Esophagus (tissue), 2 donors: ENCODE measurements at regions not wholly inside any gene's neighbourhood (a gene's known extent, or its start where the extent isn't known, plus 50 kb on each side); places are given as distances from the start of the nearest gene placed in this dataset.

ENCODE experiments used
- H3K27ac ChIP-seq, 2 donors: one replicate each; pipeline ENCODE4 v1.5.1; 2013; ENCODE audit warnings: low read depth in 2 of 2, mild to moderate bottlenecking in 2 of 2, inconsistent platforms in 1 of 2, low read length in 1 of 2, moderate library complexity in 1 of 2
- H3K27me3 ChIP-seq, 2 donors: one replicate each; pipeline ENCODE4 v1.6.1; 2013; ENCODE audit warnings: low read length in 2 of 2, control low read depth in 1 of 2, mild to moderate bottlenecking in 1 of 2; ENCODE audit not compliant: insufficient read depth in 2 of 2, control insufficient read depth in 1 of 2
- H3K36me3 ChIP-seq, 2 donors: one replicate each; pipeline ENCODE4 v1.6.1; 2013; ENCODE audit warnings: low read length in 1 of 2; ENCODE audit not compliant: control insufficient read depth in 2 of 2, insufficient read depth in 2 of 2
- H3K4me1 ChIP-seq, 2 donors: one replicate each; pipeline ENCODE4 v1.6.1; 2013; ENCODE audit warnings: low read length in 1 of 2; ENCODE audit not compliant: control insufficient read depth in 2 of 2, insufficient read depth in 2 of 2
- H3K4me3 ChIP-seq, 2 donors: one replicate each; pipeline ENCODE4 v1.5.1; 2013; ENCODE audit warnings: low read length in 2 of 2, mild to moderate bottlenecking in 2 of 2, low read depth in 1 of 2, moderate library complexity in 1 of 2
- H3K9me3 ChIP-seq, 2 donors: one replicate each; pipeline ENCODE4 v1.6.1; 2013; ENCODE audit warnings: mild to moderate bottlenecking in 2 of 2, low read depth in 1 of 2, low read length in 1 of 2, moderate library complexity in 1 of 2; ENCODE audit not compliant: control insufficient read depth in 2 of 2, insufficient read depth in 1 of 2
- WGBS, 2 donors: extraction: QIAGEN DNeasy Blood & Tissue Kit; methylation state at CpG; one replicate each; pipeline ENCODE4 v1.1.7; 2013; 5-methylcytosine and 5-hydroxymethylcytosine counted together
- donor health status: healthy with polysubstance abuse.
- donor health status: Bipolar disorder and iron deficiency.

DNA sequence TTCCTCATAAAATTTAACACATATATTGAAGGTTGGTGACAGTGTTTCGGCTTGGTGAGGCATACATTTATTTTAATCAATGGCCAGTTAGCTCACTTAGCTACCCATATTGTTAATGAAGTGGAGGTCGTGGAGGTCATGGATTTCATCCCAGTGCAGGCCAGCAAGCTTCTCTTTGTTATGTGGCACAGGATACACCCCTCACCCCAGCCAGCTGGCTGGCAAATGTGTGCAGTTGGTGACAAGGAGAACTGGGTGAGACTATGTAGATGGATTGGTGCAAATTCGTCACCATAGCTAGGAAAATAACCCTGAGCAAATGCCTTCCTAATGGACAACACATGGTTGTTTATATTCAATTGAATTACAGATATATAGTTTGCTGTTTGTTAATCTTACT lies 50.5 kb upstream of the FOXP2 start:
- 52 to 55% methylated on average over 3 of the region's 3 CpGs for WGBS, 2 donors
- Histone ChIP-seq H3K36me3 (no peaks in the 10 kb centered on the region), H3K27me3 (no peaks in the 10 kb centered on the region), H3K27ac (no peak overlapping the region), H3K4me3 (no peak overlapping the region), H3K9me3 (no peaks in the 10 kb centered on the region), H3K4me1 (no peaks in the 10 kb centered on the region)

DNA sequence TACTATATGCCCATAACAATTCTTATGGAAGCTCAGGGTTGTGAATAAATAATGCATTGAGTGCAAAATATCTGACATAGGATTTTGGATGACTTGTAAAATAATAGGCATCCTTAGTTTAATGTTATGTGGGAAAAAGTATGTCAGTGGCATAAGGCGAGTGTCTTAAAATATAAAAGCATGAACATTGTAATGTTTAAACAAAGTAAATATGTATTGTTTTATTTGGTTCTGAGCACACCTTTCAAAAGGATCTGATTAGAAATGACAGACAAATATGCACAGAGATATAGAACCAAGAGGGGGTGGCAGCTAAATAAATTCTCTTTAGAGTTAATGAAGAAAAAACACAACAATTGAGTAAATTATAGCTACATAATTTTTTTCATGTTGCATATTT lies 51.3 kb upstream of the FOXP2 start:
- no peaks in the 10 kb centered on the region for H3K36me3 ChIP-seq
- WGBS, 2 donors: 73 to 89% methylated on average over 1 of the region's 1 CpG
- no peaks in the 10 kb centered on the region for H3K4me1 ChIP-seq
- no peaks in the 10 kb centered on the region for H3K27me3 ChIP-seq
- H3K9me3 ChIP-seq: no peaks in the 10 kb centered on the region
- H3K27ac ChIP-seq: no peak overlapping the region
- H3K4me3 ChIP-seq: no peak overlapping the region

DNA sequence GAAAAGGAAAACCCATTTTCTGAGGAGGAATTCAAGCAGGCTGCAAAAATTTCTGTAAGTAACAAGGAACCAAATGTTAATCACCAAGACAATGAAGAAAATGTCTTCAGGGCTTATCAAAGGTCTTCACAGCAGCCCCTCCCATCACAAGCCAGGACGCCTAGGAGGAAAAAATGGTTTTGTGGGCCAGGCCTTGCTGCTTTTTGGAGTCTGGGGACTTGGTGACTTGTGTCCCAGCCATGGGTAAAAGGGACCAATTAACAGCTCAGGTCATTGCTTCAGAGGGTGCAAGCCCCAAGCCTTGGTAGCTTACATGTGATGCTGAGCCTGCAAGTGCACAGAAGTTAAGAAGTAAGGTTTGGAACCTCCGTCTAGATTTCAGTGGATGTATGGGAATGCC lies 55.7 kb upstream of the FOXP2 start:
- Histone ChIP-seq H3K4me1 (no peaks in the 10 kb centered on the region), H3K27me3 (no peaks in the 10 kb centered on the region), H3K9me3 (no peaks in the 10 kb centered on the region), H3K27ac (no peak overlapping the region), H3K4me3 (no peak overlapping the region), H3K36me3 (no peaks in the 10 kb centered on the region)
- WGBS, 2 donors: 87 to 95% methylated on average over 2 of the region's 2 CpGs

DNA sequence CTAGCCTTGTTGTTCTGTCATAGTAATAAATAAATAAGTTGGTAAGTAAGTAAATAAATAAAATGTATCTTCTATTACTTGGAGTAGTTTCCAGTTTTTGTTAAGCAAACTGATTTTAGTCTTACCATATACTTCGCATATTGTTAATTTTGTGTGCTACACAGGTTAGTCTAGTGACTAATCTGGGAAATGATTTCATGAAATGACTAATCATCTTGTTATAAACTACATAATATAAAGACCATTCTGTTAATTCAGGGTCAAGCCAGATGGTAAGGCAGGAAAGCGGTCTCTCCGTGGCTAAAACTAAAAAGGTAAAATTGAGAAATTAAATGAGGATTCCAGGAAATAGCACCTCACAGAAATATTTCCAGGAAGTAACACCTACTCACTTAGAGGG lies 58.5 kb upstream of the FOXP2 start:
- H3K4me1 ChIP-seq: no peaks in the 10 kb centered on the region
- no peaks in the 10 kb centered on the region for H3K9me3 ChIP-seq
- no peak overlapping the region for H3K27ac ChIP-seq
- H3K36me3 ChIP-seq: no peaks in the 10 kb centered on the region
- H3K4me3 ChIP-seq: no peak overlapping the region
- WGBS, 2 donors: 74 to 79% methylated on average over 3 of the region's 3 CpGs
- H3K27me3 ChIP-seq: no peaks in the 10 kb centered on the region

DNA sequence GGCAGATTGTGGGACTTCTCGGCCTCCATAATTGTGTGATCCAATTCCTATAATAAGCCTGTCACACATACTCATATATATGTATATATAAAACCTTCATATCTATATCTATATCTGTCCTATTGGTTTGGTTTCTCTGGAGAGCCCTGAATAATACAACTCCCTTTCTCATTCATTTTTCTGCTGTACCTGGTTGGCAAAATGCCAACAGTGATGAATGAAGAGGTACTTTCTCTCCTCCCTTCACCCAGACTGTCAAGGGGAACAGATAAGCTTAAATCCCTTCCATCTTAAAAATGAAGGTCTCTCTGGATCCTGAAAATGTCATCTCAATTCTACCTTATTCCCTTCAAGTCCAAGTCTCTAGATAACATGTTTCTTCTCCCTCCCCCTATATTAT lies 60.3 kb upstream of the FOXP2 start:
- no peak overlapping the region for H3K4me3 ChIP-seq
- no peaks in the 10 kb centered on the region for H3K36me3 ChIP-seq
- H3K27me3 ChIP-seq: no peaks in the 10 kb centered on the region
- no peaks in the 10 kb centered on the region for H3K4me1 ChIP-seq
- no peaks in the 10 kb centered on the region for H3K9me3 ChIP-seq
- 86 to 90% methylated on average over 1 of the region's 1 CpG for WGBS, 2 donors
- no peak overlapping the region for H3K27ac ChIP-seq

DNA sequence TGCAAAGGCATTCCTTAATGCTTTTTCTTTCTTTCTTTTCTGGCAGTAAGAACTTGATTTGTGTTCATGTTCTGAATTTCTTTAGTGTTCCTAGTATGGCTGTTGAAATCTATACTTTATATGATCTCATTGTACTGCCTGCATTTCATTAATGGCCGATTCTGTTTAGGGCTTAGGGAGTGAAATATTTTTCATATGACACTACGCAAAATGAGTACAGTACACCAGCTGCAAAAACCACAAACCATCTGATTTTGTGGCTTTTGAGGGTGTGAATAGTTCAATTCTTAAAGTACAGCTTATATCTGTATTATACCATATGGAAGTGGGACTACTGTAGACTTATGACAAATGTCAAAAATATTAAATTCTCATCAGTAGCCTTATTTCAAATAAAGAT lies 69.1 kb upstream of the FOXP2 start:
- H3K27ac ChIP-seq: no peak overlapping the region
- no peak overlapping the region for H3K4me3 ChIP-seq
- H3K27me3 ChIP-seq: no peaks in the 10 kb centered on the region
- H3K9me3 ChIP-seq: no peaks in the 10 kb centered on the region
- H3K4me1 ChIP-seq: no peaks in the 10 kb centered on the region
- 68 to 79% methylated on average over 2 of the region's 2 CpGs for WGBS, 2 donors
- H3K36me3 ChIP-seq: no peaks in the 10 kb centered on the region

DNA sequence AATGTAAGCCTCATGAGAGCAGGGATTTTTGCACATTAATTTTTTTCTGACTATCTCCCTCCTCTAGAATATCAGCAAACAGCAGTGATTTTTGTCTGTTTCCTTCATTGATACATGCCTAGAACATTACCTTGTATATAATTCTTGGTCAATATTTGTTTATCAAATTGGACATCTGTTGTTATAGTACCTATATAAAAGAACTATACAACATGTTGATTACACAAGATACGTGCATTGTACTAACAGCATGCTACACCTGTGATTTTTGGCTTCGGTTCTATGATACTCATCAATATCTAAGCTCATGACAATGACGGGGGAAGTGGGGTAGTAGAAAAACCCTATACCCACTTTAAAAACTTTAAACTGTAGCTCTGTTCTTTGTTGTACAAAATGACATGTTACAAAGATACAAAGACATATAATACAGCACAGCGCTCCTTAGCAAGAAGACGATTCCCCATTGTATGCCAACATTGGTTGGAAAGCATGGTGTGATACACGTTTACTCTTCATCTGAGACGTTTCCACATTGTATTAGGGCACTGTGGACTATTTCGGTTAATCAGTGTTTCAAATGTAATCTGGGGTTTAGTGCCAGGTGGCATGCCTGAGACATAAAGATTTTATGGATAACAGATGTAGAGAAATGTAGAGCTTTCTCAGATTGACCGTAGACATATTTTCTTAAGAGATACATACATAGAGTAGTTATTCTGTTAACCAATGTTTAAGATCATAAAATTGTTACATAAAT lies 70.5 kb upstream of the FOXP2 start:
- WGBS, 2 donors: 88% methylated on average over 9 of the region's 9 CpGs

DNA sequence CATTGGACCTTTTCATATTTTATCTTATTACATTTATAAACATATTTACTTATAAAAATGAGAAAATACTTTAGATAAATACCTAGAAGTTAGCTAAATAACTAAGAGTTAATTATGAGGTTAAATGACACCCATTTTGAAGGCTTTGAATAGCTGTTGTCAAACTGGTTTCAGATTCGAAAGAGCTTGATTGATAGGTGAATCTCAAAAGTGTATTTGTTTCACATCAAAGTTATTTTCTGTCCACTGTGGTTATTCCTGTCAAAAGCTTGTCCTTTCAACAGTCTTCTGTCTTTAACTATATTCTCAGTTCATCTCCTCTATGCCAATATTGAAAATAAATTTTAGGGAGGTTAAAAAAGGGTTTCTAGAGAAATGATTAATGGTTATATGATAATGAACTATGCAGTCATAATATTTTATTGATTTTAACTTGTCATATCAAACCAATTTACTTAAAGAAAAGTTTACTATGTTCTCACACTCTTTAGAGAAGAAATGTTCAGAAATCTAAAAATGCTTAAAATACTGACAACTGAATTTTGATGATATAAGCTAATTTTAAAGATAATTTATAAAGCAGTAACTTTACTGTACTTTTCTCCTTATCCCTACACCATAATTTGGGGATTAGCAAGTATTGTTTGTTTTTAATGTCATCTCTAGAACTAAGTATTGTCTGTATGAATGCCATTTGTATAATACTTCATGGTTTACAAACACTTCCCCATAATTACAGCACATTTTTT lies 72.0 kb upstream of the FOXP2 start:
- Histone ChIP-seq H3K36me3 (no peaks in the 10 kb centered on the region), H3K27ac (no peak overlapping the region), H3K9me3 (no peaks in the 10 kb centered on the region), H3K4me3 (no peak overlapping the region), H3K4me1 (no peaks in the 10 kb centered on the region), H3K27me3 (no peaks in the 10 kb centered on the region)
- 61 to 65% methylated on average over 1 of the region's 1 CpG for WGBS, 2 donors

More for the DNA sequence above, 70.5 kb upstream of the FOXP2 start:
- no peaks in the 10 kb centered on the region for H3K4me1 ChIP-seq
- H3K27ac ChIP-seq: no peak overlapping the region
- no peaks in the 10 kb centered on the region for H3K36me3 ChIP-seq
- no peaks in the 10 kb centered on the region for H3K27me3 ChIP-seq
- H3K4me3 ChIP-seq: no peak overlapping the region
- no peaks in the 10 kb centered on the region for H3K9me3 ChIP-seq

DNA sequence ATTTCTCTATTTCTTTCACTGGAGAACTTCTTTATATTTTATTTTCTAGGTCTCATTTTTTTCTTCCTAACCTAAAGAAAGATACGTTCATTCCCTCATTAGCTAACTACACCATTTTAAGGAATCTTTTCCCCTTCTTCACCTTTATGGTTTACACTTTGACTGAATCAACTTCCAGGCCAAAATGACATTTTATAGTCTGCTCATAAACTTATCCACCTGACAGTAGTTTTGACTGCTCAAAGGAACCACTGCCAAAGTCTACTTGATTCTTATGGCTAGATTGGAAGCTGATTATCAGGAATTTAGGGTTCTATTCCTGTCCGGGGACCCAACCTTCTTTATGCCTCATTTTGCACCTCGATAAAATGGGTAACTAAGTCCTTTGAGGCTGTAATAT lies 73.0 kb upstream of the FOXP2 start:
- 84 to 87% methylated on average over 3 of the region's 3 CpGs for WGBS, 2 donors
- H3K27ac ChIP-seq: no peak overlapping the region

DNA sequence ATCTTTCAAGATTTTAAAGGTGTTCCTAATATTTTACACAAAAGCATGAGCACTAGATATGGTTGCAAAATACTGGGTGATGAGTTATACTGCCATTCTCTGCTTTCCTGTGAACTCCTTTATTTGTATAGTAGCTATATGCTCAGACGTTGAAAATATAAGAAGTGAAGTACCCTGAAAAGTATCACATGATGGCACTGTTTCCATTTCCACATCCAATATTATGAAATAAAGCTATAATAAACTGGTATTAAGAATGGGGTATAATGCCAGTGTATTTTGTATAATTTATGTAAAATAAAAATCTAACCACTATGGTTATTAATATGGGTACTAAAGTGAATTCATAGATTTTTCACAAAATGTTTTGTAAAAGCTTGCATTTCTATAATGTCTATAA lies 79.6 kb upstream of the FOXP2 start:
- 51 to 60% methylated on average over 1 of the region's 1 CpG for WGBS, 2 donors
- Histone ChIP-seq H3K36me3 (no peaks in the 10 kb centered on the region), H3K27ac (no peak overlapping the region), H3K9me3 (no peaks in the 10 kb centered on the region), H3K27me3 (no peaks in the 10 kb centered on the region), H3K4me3 (no peak overlapping the region), H3K4me1 (no peaks in the 10 kb centered on the region)

More for the DNA sequence above, 73.0 kb upstream of the FOXP2 start:
- no peaks in the 10 kb centered on the region for H3K9me3 ChIP-seq
- H3K4me1 ChIP-seq: no peaks in the 10 kb centered on the region
- H3K4me3 ChIP-seq: no peak overlapping the region
- no peaks in the 10 kb centered on the region for H3K27me3 ChIP-seq
- H3K36me3 ChIP-seq: no peaks in the 10 kb centered on the region
